GM12878 (cell line): ENCODE measurements at regions not wholly inside any gene's neighbourhood (a gene's known extent, or its start where the extent isn't known, plus 50 kb on each side); places are given as distances from the start of the nearest gene placed in this dataset.

Source experiments
- ATAC-seq: fragments of 200-7000 bp; cut with Tn5 transposase; 3 replicates; pipeline ENCODE4 v1.9.1; 2020; ENCODE audit warnings: mild to moderate bottlenecking, moderate library complexity
- BruUV-seq: library from RNA; stranded (reverse); fragments of 400-500 nt; replicated peaks from 2 replicates; lab custom pipeline; 2021; lab: Mats Ljungman, UMichigan
- CTCF ChIA-PET: fragments of 300-600 bp; sonication (Branson Sonifier 250); formaldehyde crosslinking; extraction: SDS; loops from one replicate; lab custom pipeline; 2021; ENCODE audit warnings: inconsistent platforms; lab: Yijun Ruan, JAX
- POLR2A ChIA-PET: fragments of 350-600 bp; formaldehyde crosslinking; extraction: SDS; loops from one replicate; lab custom pipeline; 2021; ENCODE audit warnings: inconsistent platforms; lab: Charles Lee
- RAD21 ChIA-PET: fragments of 300-600 bp; sonication (Branson Sonifier 250); formaldehyde crosslinking; loops from one replicate; lab custom pipeline; 2023; ENCODE audit warnings: antibody characterized with exemption; ENCODE audit not compliant: unreplicated experiment; lab: Charles Lee
- SMC1A ChIA-PET: fragments of 300-600 bp; sonication (Branson Sonifier 250); formaldehyde crosslinking; loops from one replicate; lab custom pipeline; 2023; ENCODE audit not compliant: unreplicated experiment, uncharacterized antibody; lab: Charles Lee
- DNase-seq: peaks from one replicate; pipeline ENCODE4 v3.0.0-alpha.2; 2011; ENCODE audit warnings: low read depth, low spot score
- FAIRE-seq: peaks from 3 replicates; lab custom pipeline; 2011; peaks lifted over from hg19 to GRCh38; lab: Jason Lieb, UNC
- H2AFZ ChIP-seq: 2 replicates; pipeline ENCODE4 v1.6.0; 2011; ENCODE audit warnings: low read depth, low read length, control low read depth; ENCODE audit not compliant: control insufficient read depth
- H3K27ac ChIP-seq: 2 replicates; pipeline ENCODE4 v1.5.1; 2011; ENCODE audit warnings: control low read depth; ENCODE audit not compliant: control insufficient read depth, insufficient read depth
- H3K27me3 ChIP-seq, 2 experiments: replicated peaks in 1 of 2; 2 replicates each; pipeline versions ENCODE4 v1.6.0 to v1.6.1; 2011; ENCODE audit warnings: low read length in 1 of 2; ENCODE audit not compliant: control insufficient read depth in 2 of 2, insufficient read depth in 2 of 2
- H3K36me3 ChIP-seq, 2 experiments: 2 replicates each; pipeline ENCODE4 v1.5.1; 2011; ENCODE audit warnings: low read length in 1 of 2; ENCODE audit not compliant: control insufficient read depth in 2 of 2, insufficient read depth in 2 of 2
- H3K4me1 ChIP-seq: 2 replicates; pipeline ENCODE4 v1.6.1; 2011; ENCODE audit warnings: mild to moderate bottlenecking, low read length, moderate library complexity, mixed read lengths; ENCODE audit not compliant: control insufficient read depth, insufficient read depth
- H3K4me2 ChIP-seq: 2 replicates; pipeline ENCODE4 v1.6.0; 2011; ENCODE audit warnings: control low read depth; ENCODE audit not compliant: control insufficient read depth, insufficient read depth
- H3K4me3 ChIP-seq: fragments of 200-600 bp; sonication (generic); 2 replicates; pipeline ENCODE4 v1.5.1; 2016
- H3K79me2 ChIP-seq: 2 replicates; pipeline ENCODE4 v1.6.0; 2011; ENCODE audit warnings: low read length; ENCODE audit not compliant: control insufficient read depth, insufficient read depth
- H3K9ac ChIP-seq: 2 replicates; pipeline ENCODE4 v1.8.0; 2011; ENCODE audit warnings: low read length, control low read depth, mixed read lengths; ENCODE audit not compliant: control insufficient read depth, insufficient read depth
- H3K9me3 ChIP-seq: replicated peaks from 3 replicates; pipeline ENCODE4 v1.5.1; 2011; ENCODE audit warnings: mild to moderate bottlenecking, low read length; ENCODE audit not compliant: control insufficient read depth, insufficient read depth
- H4K20me1 ChIP-seq: 2 replicates; pipeline ENCODE4 v1.6.0; 2011; ENCODE audit not compliant: control insufficient read depth, insufficient read depth
- CHD1 ChIP-seq: IDR thresholded peaks from 2 replicates; pipeline ENCODE4 v1.6.1; 2012; ENCODE audit warnings: low read depth, low read length, improper control_type of control experiment
- GATAD2B ChIP-seq: fragments of 450-650 bp; conservative IDR thresholded peaks from 2 replicates; pipeline ENCODE4 v1.6.1; 2017; ENCODE audit warnings: low read depth, mild to moderate bottlenecking, moderate library complexity
- HDAC6 ChIP-seq: fragments of 200-600 bp; sonication (generic); IDR thresholded peaks from one replicate; pipeline ENCODE4 v1.8.0; 2017; ENCODE audit warnings: antibody characterized with exemption; ENCODE audit not compliant: unreplicated experiment
- IKZF1 ChIP-seq: fragments of 450-650 bp; conservative IDR thresholded peaks from 2 replicates; pipeline ENCODE4 v1.6.1; 2017; ENCODE audit warnings: antibody characterized with exemption, mild to moderate bottlenecking
- IRF4 ChIP-seq: IDR thresholded peaks from 2 replicates; pipeline ENCODE4 v1.6.1; 2011; ENCODE audit warnings: low read depth, low read length
- KAT2A ChIP-seq: conservative IDR thresholded peaks from 2 replicates; pipeline ENCODE4 v1.6.1; 2011; ENCODE audit warnings: low read depth, low read length; ENCODE audit not compliant: control insufficient read depth
- NFYA ChIP-seq: IDR thresholded peaks from 2 replicates; pipeline ENCODE4 v1.6.1; 2011; ENCODE audit warnings: low read depth, mild to moderate bottlenecking, low read length, improper control_type of control experiment, borderline replicate concordance
- POLR2A ChIP-seq: IDR thresholded peaks from 2 replicates; pipeline ENCODE4 v1.6.1; 2011; ENCODE audit warnings: low read depth, mild to moderate bottlenecking, low read length
- SMAD1 ChIP-seq: fragments of 450-650 bp; IDR thresholded peaks from 2 replicates; pipeline ENCODE4 v1.6.1; 2018; ENCODE audit warnings: mild to moderate bottlenecking, low read depth; ENCODE audit not compliant: partially characterized antibody
- WRNIP1 ChIP-seq: IDR thresholded peaks from 2 replicates; pipeline ENCODE4 v1.6.1; 2011; ENCODE audit warnings: low read depth, low read length, improper control_type of control experiment, borderline replicate concordance
- ZNF384 ChIP-seq: IDR thresholded peaks from 2 replicates; pipeline ENCODE4 v1.6.1; 2012; ENCODE audit warnings: low read depth, mild to moderate bottlenecking, low read length, improper control_type of control experiment, borderline replicate concordance
- WGBS: methylation state at CpG from one replicate; pipeline ENCODE4 v1.1.6; 2016; ENCODE audit warnings: low lambda C conversion rate; ENCODE audit not compliant: insufficient replicate concordance, insufficient coverage; ENCODE audit errors: missing lambda C conversion rate; 5-methylcytosine and 5-hydroxymethylcytosine counted together
- in situ Hi-C: fragments of 300-500 bp; cut with MboI; formaldehyde crosslinking; loops from 9 replicates; pipeline ENCODE4 v1.14.3; 2018; ENCODE audit warnings: mixed read lengths
- intact Hi-C: fragments of 100-400 bp; cut with micrococcal nuclease; formaldehyde crosslinking; loops from one replicate; pipeline ENCODE4 v1.14.2; 2022; ENCODE audit not compliant: unreplicated experiment
- TF ChIP-seq, protein P1 (sequence below): fragments of 450-650 bp; IDR thresholded peaks from 2 replicates; pipeline ENCODE4 v1.6.1; 2017; ENCODE audit warnings: mild to moderate bottlenecking, low read depth, inconsistent platforms; ENCODE audit not compliant: poor library complexity, severe bottlenecking
- TF ChIP-seq, protein P2 (sequence below): fragments of 450-650 bp; formaldehyde crosslinking; IDR thresholded peaks from 2 replicates; pipeline ENCODE4 v1.4.0; 2020; ENCODE audit warnings: mild to moderate bottlenecking, moderate library complexity
- TF ChIP-seq, protein P3 (sequence below), 3 experiments: IDR thresholded peaks in 2 of 3; conservative IDR thresholded peaks in 1 of 3; 2 replicates each; pipeline ENCODE4 v1.5.1; 2011; ENCODE audit warnings: low read depth in 3 of 3, low read length in 3 of 3, mild to moderate bottlenecking in 3 of 3, control low read depth in 2 of 3, moderate library complexity in 2 of 3, inconsistent platforms in 1 of 3, mixed read lengths in 1 of 3; ENCODE audit not compliant: control insufficient read depth in 2 of 3, insufficient read depth in 1 of 3; ENCODE audit errors: extremely low read depth in 1 of 3
- TF ChIP-seq, protein P4 (sequence below): fragments of 450-650 bp; IDR thresholded peaks from 2 replicates; pipeline ENCODE4 v1.6.1; 2017; ENCODE audit warnings: mild to moderate bottlenecking

DNA sequence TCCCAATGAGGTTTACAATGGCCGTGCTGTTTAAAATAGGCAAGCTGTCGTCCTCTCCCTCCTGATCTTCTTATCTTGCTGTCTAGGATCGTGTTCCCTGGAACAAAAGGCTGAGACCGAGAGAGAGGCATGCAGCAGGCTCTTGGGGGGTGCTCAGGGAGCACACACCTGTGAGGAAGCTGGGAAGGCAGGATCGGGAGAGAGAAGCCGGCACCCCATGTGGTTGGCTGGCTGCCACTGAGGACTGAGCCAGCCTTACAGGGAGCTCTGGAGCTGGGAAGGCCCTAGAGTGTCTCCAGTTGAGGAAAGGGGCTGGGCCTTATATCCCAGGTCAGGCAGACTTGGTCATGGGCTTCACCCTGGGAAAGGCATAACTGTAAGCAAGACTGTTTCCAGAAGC is 184.2 kb downstream of the LY86 start:
- Histone ChIP-seq H3K79me2 (no peaks in the 10 kb centered on the region), H3K27ac (no peak overlapping the region), H3K4me1 (no peaks in the 10 kb centered on the region), H3K36me3 (no peaks in the 10 kb centered on the region), H4K20me1 (no peaks in the 10 kb centered on the region), H3K9ac (no peak overlapping the region), H3K4me3 (no peak overlapping the region), H3K9me3 (no peaks in the 10 kb centered on the region), H2AFZ (no peak overlapping the region), H3K27me3 (peaks cover 0 to 5% of the 10 kb centered on the region in 2 experiments; a peak in 1 of 4 replicates), H3K4me2 (no peak overlapping the region)
- SMC1A ChIA-PET: interaction anchor here (1.0 kb wide), 1 partner anchor 20 kb away, joined by 3 read pairs; no protein-coding TSS in a partner anchor
- POLR2A ChIA-PET: no interaction called here
- in situ Hi-C loops: no loop called here
- DNase-seq: no peak
- no peak for ATAC-seq
- no TSS peak for BruUV-seq
- intact Hi-C loops: no loop called here
- CTCF ChIA-PET: interaction anchor here (0.9 to 1.4 kb wide), 3 partner anchors 14 to 96 kb away, joined by 3 to 4 read pairs (median 3); no protein-coding TSS in a partner anchor
- RAD21 ChIA-PET: no interaction called here
- FAIRE-seq: no peak
- 39% methylated on average over 6 of the region's 6 CpGs for WGBS
- no peak for TF ChIP-seq WRNIP1
- TF ChIP-seq, protein P1, sequence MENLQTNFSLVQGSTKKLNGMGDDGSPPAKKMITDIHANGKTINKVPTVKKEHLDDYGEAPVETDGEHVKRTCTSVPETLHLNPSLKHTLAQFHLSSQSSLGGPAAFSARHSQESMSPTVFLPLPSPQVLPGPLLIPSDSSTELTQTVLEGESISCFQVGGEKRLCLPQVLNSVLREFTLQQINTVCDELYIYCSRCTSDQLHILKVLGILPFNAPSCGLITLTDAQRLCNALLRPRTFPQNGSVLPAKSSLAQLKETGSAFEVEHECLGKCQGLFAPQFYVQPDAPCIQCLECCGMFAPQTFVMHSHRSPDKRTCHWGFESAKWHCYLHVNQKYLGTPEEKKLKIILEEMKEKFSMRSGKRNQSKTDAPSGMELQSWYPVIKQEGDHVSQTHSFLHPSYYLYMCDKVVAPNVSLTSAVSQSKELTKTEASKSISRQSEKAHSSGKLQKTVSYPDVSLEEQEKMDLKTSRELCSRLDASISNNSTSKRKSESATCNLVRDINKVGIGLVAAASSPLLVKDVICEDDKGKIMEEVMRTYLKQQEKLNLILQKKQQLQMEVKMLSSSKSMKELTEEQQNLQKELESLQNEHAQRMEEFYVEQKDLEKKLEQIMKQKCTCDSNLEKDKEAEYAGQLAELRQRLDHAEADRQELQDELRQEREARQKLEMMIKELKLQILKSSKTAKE: no peak
- TF ChIP-seq, protein P2, sequence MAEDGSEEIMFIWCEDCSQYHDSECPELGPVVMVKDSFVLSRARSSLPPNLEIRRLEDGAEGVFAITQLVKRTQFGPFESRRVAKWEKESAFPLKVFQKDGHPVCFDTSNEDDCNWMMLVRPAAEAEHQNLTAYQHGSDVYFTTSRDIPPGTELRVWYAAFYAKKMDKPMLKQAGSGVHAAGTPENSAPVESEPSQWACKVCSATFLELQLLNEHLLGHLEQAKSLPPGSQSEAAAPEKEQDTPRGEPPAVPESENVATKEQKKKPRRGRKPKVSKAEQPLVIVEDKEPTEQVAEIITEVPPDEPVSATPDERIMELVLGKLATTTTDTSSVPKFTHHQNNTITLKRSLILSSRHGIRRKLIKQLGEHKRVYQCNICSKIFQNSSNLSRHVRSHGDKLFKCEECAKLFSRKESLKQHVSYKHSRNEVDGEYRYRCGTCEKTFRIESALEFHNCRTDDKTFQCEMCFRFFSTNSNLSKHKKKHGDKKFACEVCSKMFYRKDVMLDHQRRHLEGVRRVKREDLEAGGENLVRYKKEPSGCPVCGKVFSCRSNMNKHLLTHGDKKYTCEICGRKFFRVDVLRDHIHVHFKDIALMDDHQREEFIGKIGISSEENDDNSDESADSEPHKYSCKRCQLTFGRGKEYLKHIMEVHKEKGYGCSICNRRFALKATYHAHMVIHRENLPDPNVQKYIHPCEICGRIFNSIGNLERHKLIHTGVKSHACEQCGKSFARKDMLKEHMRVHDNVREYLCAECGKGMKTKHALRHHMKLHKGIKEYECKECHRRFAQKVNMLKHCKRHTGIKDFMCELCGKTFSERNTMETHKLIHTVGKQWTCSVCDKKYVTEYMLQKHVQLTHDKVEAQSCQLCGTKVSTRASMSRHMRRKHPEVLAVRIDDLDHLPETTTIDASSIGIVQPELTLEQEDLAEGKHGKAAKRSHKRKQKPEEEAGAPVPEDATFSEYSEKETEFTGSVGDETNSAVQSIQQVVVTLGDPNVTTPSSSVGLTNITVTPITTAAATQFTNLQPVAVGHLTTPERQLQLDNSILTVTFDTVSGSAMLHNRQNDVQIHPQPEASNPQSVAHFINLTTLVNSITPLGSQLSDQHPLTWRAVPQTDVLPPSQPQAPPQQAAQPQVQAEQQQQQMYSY (CRISPR knock-in tag): no peak
- TF ChIP-seq IRF4: no peak
- TF ChIP-seq HDAC6: no peak
- TF ChIP-seq SMAD1: no peak
- TF ChIP-seq, protein P3, sequence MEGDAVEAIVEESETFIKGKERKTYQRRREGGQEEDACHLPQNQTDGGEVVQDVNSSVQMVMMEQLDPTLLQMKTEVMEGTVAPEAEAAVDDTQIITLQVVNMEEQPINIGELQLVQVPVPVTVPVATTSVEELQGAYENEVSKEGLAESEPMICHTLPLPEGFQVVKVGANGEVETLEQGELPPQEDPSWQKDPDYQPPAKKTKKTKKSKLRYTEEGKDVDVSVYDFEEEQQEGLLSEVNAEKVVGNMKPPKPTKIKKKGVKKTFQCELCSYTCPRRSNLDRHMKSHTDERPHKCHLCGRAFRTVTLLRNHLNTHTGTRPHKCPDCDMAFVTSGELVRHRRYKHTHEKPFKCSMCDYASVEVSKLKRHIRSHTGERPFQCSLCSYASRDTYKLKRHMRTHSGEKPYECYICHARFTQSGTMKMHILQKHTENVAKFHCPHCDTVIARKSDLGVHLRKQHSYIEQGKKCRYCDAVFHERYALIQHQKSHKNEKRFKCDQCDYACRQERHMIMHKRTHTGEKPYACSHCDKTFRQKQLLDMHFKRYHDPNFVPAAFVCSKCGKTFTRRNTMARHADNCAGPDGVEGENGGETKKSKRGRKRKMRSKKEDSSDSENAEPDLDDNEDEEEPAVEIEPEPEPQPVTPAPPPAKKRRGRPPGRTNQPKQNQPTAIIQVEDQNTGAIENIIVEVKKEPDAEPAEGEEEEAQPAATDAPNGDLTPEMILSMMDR (IDR thresholded peaks at IDR 0.05 in 2 of 3, conservative IDR thresholded peaks at IDR 0.05 in 1 of 3; ENCODE audit: control insufficient read depth in 2 of 3, extremely low read depth in 1 of 3, insufficient read depth in 1 of 3, low read depth in 3 of 3, low read length in 3 of 3): no peak
- no peak for TF ChIP-seq IKZF1
- no peak for TF ChIP-seq GATAD2B
- TF ChIP-seq POLR2A: no peak
- TF ChIP-seq CHD1: no peak
- TF ChIP-seq NFYA: no peak
- no peak for TF ChIP-seq ZNF384
- TF ChIP-seq, protein P4, sequence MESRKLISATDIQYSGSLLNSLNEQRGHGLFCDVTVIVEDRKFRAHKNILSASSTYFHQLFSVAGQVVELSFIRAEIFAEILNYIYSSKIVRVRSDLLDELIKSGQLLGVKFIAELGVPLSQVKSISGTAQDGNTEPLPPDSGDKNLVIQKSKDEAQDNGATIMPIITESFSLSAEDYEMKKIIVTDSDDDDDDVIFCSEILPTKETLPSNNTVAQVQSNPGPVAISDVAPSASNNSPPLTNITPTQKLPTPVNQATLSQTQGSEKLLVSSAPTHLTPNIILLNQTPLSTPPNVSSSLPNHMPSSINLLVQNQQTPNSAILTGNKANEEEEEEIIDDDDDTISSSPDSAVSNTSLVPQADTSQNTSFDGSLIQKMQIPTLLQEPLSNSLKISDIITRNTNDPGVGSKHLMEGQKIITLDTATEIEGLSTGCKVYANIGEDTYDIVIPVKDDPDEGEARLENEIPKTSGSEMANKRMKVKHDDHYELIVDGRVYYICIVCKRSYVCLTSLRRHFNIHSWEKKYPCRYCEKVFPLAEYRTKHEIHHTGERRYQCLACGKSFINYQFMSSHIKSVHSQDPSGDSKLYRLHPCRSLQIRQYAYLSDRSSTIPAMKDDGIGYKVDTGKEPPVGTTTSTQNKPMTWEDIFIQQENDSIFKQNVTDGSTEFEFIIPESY: no peak
- TF ChIP-seq KAT2A: no peak
